Fibroblast of skin of left biceps (primary cell): ENCODE measurements at regions not wholly inside any gene's neighbourhood (a gene's known extent, or its start where the extent isn't known, plus 50 kb on each side); places are given as distances from the start of the nearest gene placed in this dataset.
"Not testable (repeated sequence)": the region's sequence is repeated elsewhere in the genome, so short reads cannot be mapped to it uniquely, and the experiment has no call there.

Experiments
- DNase-seq, 2 experiments: peaks; one replicate each; pipeline ENCODE4 v3.0.0-alpha.2; 2013; ENCODE audit warnings: low read depth in 2 of 2

GRCh38 chr2:160550048-160550447, 56.4 kb upstream of the RBMS1 start:
- no peak for DNase-seq

GRCh38 chr2:160551259-160551658, 57.7 kb upstream of the RBMS1 start:
- DNase-seq = no peak

- no peak for DNase-seq
Observed at GRCh38 chr2:160555420-160556071, 61.9 kb upstream of the RBMS1 start.

- no peak for DNase-seq
Observed at GRCh38 chr2:160557903-160558302, 64.3 kb upstream of the RBMS1 start.

GRCh38 chr2:160558531-160558930, 64.9 kb upstream of the RBMS1 start:
- no peak for DNase-seq

- DNase-seq = peak; percentile 62 to 65
Observed at GRCh38 chr2:160561551-160562295, 68.1 kb upstream of the RBMS1 start.

GRCh38 chr2:160562730-160563129, 69.1 kb upstream of the RBMS1 start:
- no peak for DNase-seq

- no peak for DNase-seq
Observed at GRCh38 chr2:160564591-160564990, 71.0 kb upstream of the RBMS1 start.

GRCh38 chr2:160565099-160565845, 71.7 kb upstream of the RBMS1 start:
- no peak for DNase-seq

- DNase-seq = no peak
Observed at GRCh38 chr2:160566717-160567116, 73.1 kb upstream of the RBMS1 start.

- DNase-seq = no peak
Observed at GRCh38 chr2:160568856-160569255, 75.2 kb upstream of the RBMS1 start.

- no peak for DNase-seq
Observed at GRCh38 chr2:160570376-160570775, 76.8 kb upstream of the RBMS1 start.

GRCh38 chr2:160574468-160575140, 81.0 kb upstream of the RBMS1 start:
- DNase-seq = no peak

GRCh38 chr2:160575368-160575767, 81.8 kb upstream of the RBMS1 start:
- no peak for DNase-seq

GRCh38 chr2:160576054-160576499, 82.5 kb upstream of the RBMS1 start:
- DNase-seq = no peak

- not testable (repeated sequence) for DNase-seq
Observed at GRCh38 chr2:160577081-160577480, 83.5 kb upstream of the RBMS1 start.

- DNase-seq = no peak
Observed at GRCh38 chr2:160581035-160581434, 87.4 kb upstream of the RBMS1 start.

GRCh38 chr2:160581448-160581847, 87.8 kb upstream of the RBMS1 start:
- no peak for DNase-seq

- DNase-seq = no peak
Observed at GRCh38 chr2:160582081-160582480, 88.5 kb upstream of the RBMS1 start.

- DNase-seq = peak; percentile 76
Observed at GRCh38 chr2:160582490-160583145, 89.0 kb upstream of the RBMS1 start.

- peak; percentile 55 to 62 for DNase-seq
Observed at GRCh38 chr2:160583146-160583535, 89.5 kb upstream of the RBMS1 start.
